ENCODE measurements at regions not wholly inside any gene's neighbourhood (a gene's known extent, or its start where the extent isn't known, plus 50 kb on each side); places are given as distances from the start of the nearest gene placed in this dataset.

DNA sequence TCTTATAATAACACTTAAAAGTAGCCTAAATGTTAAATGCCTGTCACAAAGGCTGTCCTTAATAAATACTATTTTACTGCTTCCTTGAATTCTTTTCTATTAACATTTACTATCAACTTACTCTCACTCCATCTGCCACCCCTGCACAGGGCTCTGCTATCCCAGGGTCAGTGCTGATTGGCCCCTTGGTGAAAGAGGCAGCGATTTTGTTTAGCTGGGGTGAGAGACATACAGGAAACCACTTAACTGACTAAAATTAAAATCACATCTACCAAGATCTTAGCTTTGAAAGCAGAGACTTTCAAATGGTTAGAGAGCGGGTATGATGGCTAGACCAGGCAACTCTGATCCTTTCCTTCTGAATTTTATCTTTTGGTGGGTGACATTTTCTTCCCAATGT, 149.9 kb upstream of the HTR2A start:
- TF ChIP-seq, protein P1, sequence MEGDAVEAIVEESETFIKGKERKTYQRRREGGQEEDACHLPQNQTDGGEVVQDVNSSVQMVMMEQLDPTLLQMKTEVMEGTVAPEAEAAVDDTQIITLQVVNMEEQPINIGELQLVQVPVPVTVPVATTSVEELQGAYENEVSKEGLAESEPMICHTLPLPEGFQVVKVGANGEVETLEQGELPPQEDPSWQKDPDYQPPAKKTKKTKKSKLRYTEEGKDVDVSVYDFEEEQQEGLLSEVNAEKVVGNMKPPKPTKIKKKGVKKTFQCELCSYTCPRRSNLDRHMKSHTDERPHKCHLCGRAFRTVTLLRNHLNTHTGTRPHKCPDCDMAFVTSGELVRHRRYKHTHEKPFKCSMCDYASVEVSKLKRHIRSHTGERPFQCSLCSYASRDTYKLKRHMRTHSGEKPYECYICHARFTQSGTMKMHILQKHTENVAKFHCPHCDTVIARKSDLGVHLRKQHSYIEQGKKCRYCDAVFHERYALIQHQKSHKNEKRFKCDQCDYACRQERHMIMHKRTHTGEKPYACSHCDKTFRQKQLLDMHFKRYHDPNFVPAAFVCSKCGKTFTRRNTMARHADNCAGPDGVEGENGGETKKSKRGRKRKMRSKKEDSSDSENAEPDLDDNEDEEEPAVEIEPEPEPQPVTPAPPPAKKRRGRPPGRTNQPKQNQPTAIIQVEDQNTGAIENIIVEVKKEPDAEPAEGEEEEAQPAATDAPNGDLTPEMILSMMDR (IDR thresholded peaks at IDR 0.05), result no peak
- TF ChIP-seq POLR2A (IDR thresholded peaks at IDR 0.05), result no peak
- no peak for TF ChIP-seq POLR2AphosphoS5 (IDR thresholded peaks at IDR 0.05)
